ENCODE measurements at regions not wholly inside any gene's neighbourhood (a gene's known extent, or its start where the extent isn't known, plus 50 kb on each side); places are given as distances from the start of the nearest gene placed in this dataset.
"Not testable (repeated sequence)": the region's sequence is repeated elsewhere in the genome, so short reads cannot be mapped to it uniquely, and the experiment has no call there.

- not testable (repeated sequence) for FAIRE-seq; DNase-seq (ENCODE audit: insufficient read length, low spot score)
These were observed 57.6 kb upstream of the BOLA1 start for GRCh38 chr1:149841597-149842238.

- peak; percentile 70 for FAIRE-seq
- not testable (repeated sequence) for DNase-seq (ENCODE audit: insufficient read length, low spot score)
These were observed 56.8 kb upstream of the BOLA1 start for GRCh38 chr1:149842458-149843064.

- FAIRE-seq, result no peak
- DNase-seq (ENCODE audit: insufficient read length, low spot score), result no peak
These were observed 55.8 kb upstream of the BOLA1 start for GRCh38 chr1:149843431-149844041.

- FAIRE-seq, result no peak
- no peak for DNase-seq (ENCODE audit: insufficient read length, low spot score)
These were observed 55.3 kb upstream of the BOLA1 start for GRCh38 chr1:149844101-149844500.

GRCh38 chr1:149844650-149845255 lies 54.6 kb upstream of the BOLA1 start:
- FAIRE-seq (no peak), DNase-seq (ENCODE audit: insufficient read length, low spot score) (no peak)

GRCh38 chr1:149845416-149845815 lies 54.0 kb upstream of the BOLA1 start:
- DNase-seq (ENCODE audit: insufficient read length, low spot score) (no peak), FAIRE-seq (no peak)

- DNase-seq (ENCODE audit: insufficient read length, low spot score), result no peak
These were observed 53.3 kb upstream of the BOLA1 start for GRCh38 chr1:149846042-149846441.

GRCh38 chr1:149846593-149847466 lies 52.5 kb upstream of the BOLA1 start:
- DNase-seq (ENCODE audit: insufficient read length, low spot score), result no peak
- FAIRE-seq, result no peak

More at GRCh38 chr1:149846042-149846441, 53.3 kb upstream of the BOLA1 start:
- FAIRE-seq, result no peak

GRCh38 chr1:149848340-149849110 lies 50.8 kb upstream of the BOLA1 start:
- no peak for FAIRE-seq
- DNase-seq (ENCODE audit: insufficient read length, low spot score), result no peak

GRCh38 chr1:149849111-149849946 lies 50.0 kb upstream of the BOLA1 start:
- DNase-seq (ENCODE audit: insufficient read length, low spot score) (no peak), FAIRE-seq (no peak)

Measured in GM19239 (cell line).